ENCODE measurements at regions not wholly inside any gene's neighbourhood (a gene's known extent, or its start where the extent isn't known, plus 50 kb on each side); places are given as distances from the start of the nearest gene placed in this dataset.

GRCh38 chr20:48149902-48150301 lies 364.6 kb upstream of the SULF2 start:
- TF ChIP-seq CTCF (conservative IDR thresholded peaks at IDR 0.05; ENCODE audit: low read length) = no peak
- no peak for TF ChIP-seq EZH2phosphoT487 (IDR thresholded peaks at IDR 0.05; ENCODE audit: borderline replicate concordance)
